Esophagus squamous epithelium (tissue), 4 donors: ENCODE measurements at regions not wholly inside any gene's neighbourhood (a gene's known extent, or its start where the extent isn't known, plus 50 kb on each side); places are given as distances from the start of the nearest gene placed in this dataset.

Experiments
- POLR2A ChIP-seq, 4 donors: fragments of 450-650 bp; IDR thresholded peaks; one replicate each; pipeline ENCODE4 v1.6.1; 2017; ENCODE audit warnings: antibody characterized with exemption in 4 of 4, mild to moderate bottlenecking in 4 of 4, moderate library complexity in 3 of 4
- TF ChIP-seq, protein P1 (sequence below), 6 experiments: fragments of 450-650 bp in 4 of 6; fragments of 200-600 bp in 2 of 6; sonication (generic) in 2 of 6; IDR thresholded peaks; one replicate each; pipeline ENCODE4 v1.5.1; 2016 to 2019; ENCODE audit warnings: antibody characterized with exemption in 6 of 6, mild to moderate bottlenecking in 4 of 6, moderate library complexity in 4 of 6

DNA sequence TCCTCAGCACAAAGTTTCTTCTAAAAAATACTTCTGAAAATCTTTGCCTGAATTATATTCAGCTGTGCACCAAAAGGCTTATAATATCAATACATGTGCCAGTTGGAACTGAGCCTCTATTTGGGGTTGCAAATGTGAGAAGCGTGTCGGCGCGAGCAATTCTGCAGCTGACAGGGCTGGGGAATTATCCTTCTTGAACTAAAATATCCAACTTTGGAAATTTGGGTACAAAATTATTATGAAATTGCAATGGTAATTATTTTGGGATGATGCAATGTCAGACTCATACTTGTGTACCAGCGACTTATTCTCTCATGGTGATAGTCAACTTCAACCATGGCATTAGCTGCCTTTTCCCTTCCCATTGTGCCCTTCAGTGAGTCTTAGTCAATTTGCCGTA is 507.0 kb upstream of the KLF6 start:
- TF ChIP-seq, protein P1, sequence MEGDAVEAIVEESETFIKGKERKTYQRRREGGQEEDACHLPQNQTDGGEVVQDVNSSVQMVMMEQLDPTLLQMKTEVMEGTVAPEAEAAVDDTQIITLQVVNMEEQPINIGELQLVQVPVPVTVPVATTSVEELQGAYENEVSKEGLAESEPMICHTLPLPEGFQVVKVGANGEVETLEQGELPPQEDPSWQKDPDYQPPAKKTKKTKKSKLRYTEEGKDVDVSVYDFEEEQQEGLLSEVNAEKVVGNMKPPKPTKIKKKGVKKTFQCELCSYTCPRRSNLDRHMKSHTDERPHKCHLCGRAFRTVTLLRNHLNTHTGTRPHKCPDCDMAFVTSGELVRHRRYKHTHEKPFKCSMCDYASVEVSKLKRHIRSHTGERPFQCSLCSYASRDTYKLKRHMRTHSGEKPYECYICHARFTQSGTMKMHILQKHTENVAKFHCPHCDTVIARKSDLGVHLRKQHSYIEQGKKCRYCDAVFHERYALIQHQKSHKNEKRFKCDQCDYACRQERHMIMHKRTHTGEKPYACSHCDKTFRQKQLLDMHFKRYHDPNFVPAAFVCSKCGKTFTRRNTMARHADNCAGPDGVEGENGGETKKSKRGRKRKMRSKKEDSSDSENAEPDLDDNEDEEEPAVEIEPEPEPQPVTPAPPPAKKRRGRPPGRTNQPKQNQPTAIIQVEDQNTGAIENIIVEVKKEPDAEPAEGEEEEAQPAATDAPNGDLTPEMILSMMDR (IDR thresholded peaks at IDR 0.05): no peak
- no peak for TF ChIP-seq POLR2A (IDR thresholded peaks at IDR 0.05)
